ENCODE measurements at regions not wholly inside any gene's neighbourhood (a gene's known extent, or its start where the extent isn't known, plus 50 kb on each side); places are given as distances from the start of the nearest gene placed in this dataset.

DNA sequence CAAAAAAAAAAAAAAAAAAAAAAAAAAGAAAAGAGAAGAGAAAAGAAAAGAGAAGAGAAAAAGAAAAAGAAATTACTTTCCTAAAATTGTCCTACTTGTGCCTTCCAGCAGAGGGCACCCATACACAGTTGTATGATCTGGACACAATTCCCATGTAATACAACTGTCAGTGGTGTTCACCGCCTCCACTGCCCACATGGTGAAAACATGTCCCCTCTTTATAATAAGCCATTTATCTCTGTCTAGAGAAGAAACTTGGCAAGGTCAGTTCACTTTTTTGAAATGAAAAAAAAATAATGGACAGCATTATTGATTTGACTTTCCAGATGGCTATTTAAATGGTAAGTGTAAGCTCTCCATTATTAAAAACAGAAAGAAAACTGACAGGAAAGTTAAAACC lies 459.4 kb downstream of the GBE1 start:
- Histone ChIP-seq H3K9me3 (ENCODE audit: control insufficient read depth in 4 of 4, low read length in 3 of 4) (no peaks in the 10 kb centered on the region), H3K27me3 (ENCODE audit: control insufficient read depth in 4 of 4, insufficient read depth in 4 of 4, low read length in 3 of 4) (no peaks in the 10 kb centered on the region), H3K4me3 (ENCODE audit: low read depth in 1 of 3, low read length in 3 of 3) (no peak overlapping the region), H3K9ac (ENCODE audit: low read depth in 1 of 2, low read length in 2 of 2) (no peak overlapping the region), H3K27ac (ENCODE audit: low read depth in 1 of 2, low read length in 2 of 2) (no peak overlapping the region), H3K36me3 (ENCODE audit: control insufficient read depth in 4 of 4, insufficient read depth in 3 of 4, low read depth in 1 of 4, low read length in 3 of 4) (no peaks in the 10 kb centered on the region), H3K4me1 (ENCODE audit: control insufficient read depth in 4 of 4, insufficient read depth in 4 of 4, low read length in 3 of 4) (no peaks in the 10 kb centered on the region)
- no peak for DNase-seq (ENCODE audit: low spot score)
- 5% methylated on average over 1 of the region's 1 CpG for WGBS
- TF ChIP-seq, protein P1, sequence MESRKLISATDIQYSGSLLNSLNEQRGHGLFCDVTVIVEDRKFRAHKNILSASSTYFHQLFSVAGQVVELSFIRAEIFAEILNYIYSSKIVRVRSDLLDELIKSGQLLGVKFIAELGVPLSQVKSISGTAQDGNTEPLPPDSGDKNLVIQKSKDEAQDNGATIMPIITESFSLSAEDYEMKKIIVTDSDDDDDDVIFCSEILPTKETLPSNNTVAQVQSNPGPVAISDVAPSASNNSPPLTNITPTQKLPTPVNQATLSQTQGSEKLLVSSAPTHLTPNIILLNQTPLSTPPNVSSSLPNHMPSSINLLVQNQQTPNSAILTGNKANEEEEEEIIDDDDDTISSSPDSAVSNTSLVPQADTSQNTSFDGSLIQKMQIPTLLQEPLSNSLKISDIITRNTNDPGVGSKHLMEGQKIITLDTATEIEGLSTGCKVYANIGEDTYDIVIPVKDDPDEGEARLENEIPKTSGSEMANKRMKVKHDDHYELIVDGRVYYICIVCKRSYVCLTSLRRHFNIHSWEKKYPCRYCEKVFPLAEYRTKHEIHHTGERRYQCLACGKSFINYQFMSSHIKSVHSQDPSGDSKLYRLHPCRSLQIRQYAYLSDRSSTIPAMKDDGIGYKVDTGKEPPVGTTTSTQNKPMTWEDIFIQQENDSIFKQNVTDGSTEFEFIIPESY (IDR thresholded peaks at IDR 0.05): no peak
- TF ChIP-seq RAD21 (IDR thresholded peaks at IDR 0.05) (peak; percentile 75 to 83), FOXA2 (IDR thresholded peaks at IDR 0.05) (no peak)
- TF ChIP-seq, protein P2, sequence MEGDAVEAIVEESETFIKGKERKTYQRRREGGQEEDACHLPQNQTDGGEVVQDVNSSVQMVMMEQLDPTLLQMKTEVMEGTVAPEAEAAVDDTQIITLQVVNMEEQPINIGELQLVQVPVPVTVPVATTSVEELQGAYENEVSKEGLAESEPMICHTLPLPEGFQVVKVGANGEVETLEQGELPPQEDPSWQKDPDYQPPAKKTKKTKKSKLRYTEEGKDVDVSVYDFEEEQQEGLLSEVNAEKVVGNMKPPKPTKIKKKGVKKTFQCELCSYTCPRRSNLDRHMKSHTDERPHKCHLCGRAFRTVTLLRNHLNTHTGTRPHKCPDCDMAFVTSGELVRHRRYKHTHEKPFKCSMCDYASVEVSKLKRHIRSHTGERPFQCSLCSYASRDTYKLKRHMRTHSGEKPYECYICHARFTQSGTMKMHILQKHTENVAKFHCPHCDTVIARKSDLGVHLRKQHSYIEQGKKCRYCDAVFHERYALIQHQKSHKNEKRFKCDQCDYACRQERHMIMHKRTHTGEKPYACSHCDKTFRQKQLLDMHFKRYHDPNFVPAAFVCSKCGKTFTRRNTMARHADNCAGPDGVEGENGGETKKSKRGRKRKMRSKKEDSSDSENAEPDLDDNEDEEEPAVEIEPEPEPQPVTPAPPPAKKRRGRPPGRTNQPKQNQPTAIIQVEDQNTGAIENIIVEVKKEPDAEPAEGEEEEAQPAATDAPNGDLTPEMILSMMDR (IDR thresholded peaks at IDR 0.05; ENCODE audit: low read depth, low read length, missing input control): peak; percentile 62

DNA sequence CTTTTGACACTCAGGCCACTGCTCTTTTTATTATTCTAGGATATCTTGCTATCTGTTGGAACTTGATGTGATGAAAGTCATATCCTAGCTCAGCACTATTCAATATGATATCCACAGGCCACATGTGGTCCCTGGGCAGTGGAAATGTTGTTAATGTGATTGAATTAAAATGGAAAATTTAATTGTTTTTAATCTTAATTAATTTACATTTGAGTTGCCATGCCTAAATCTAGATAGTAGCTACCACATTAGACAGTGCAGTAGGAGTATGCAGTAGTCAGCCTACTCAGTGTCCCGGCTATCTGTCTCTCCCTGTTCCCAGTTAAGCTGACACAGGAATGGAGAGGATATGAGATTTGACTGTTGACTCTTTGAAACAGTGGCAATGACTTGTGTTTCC lies 460.2 kb downstream of the GBE1 start:
- TF ChIP-seq, protein P1 (IDR thresholded peaks at IDR 0.05): no peak
- no peak for TF ChIP-seq FOXA1 (IDR thresholded peaks at IDR 0.05)
- TF ChIP-seq, protein P2 (IDR thresholded peaks at IDR 0.05; ENCODE audit: low read depth, low read length, missing input control): no peak
- no peak for TF ChIP-seq TAF1 (conservative IDR thresholded peaks at IDR 0.05)
- no peak for TF ChIP-seq HNF4G (IDR thresholded peaks at IDR 0.05)
- TF ChIP-seq, protein P3, sequence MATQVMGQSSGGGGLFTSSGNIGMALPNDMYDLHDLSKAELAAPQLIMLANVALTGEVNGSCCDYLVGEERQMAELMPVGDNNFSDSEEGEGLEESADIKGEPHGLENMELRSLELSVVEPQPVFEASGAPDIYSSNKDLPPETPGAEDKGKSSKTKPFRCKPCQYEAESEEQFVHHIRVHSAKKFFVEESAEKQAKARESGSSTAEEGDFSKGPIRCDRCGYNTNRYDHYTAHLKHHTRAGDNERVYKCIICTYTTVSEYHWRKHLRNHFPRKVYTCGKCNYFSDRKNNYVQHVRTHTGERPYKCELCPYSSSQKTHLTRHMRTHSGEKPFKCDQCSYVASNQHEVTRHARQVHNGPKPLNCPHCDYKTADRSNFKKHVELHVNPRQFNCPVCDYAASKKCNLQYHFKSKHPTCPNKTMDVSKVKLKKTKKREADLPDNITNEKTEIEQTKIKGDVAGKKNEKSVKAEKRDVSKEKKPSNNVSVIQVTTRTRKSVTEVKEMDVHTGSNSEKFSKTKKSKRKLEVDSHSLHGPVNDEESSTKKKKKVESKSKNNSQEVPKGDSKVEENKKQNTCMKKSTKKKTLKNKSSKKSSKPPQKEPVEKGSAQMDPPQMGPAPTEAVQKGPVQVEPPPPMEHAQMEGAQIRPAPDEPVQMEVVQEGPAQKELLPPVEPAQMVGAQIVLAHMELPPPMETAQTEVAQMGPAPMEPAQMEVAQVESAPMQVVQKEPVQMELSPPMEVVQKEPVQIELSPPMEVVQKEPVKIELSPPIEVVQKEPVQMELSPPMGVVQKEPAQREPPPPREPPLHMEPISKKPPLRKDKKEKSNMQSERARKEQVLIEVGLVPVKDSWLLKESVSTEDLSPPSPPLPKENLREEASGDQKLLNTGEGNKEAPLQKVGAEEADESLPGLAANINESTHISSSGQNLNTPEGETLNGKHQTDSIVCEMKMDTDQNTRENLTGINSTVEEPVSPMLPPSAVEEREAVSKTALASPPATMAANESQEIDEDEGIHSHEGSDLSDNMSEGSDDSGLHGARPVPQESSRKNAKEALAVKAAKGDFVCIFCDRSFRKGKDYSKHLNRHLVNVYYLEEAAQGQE (IDR thresholded peaks at IDR 0.05): no peak
- TF ChIP-seq, protein P4, sequence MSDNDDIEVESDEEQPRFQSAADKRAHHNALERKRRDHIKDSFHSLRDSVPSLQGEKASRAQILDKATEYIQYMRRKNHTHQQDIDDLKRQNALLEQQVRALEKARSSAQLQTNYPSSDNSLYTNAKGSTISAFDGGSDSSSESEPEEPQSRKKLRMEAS (IDR thresholded peaks at IDR 0.05): no peak
- no peak for TF ChIP-seq GABPA (IDR thresholded peaks at IDR 0.05 in 1 of 2, conservative IDR thresholded peaks at IDR 0.05 in 1 of 2)
- no peak for TF ChIP-seq RXRA (IDR thresholded peaks at IDR 0.05)
- no peak for TF ChIP-seq EGR1 (IDR thresholded peaks at IDR 0.05; ENCODE audit: low read depth in 2 of 2)
- no peak for TF ChIP-seq FOXA2 (IDR thresholded peaks at IDR 0.05)
- no peak for TF ChIP-seq JUND (IDR thresholded peaks at IDR 0.05)
- WGBS: 87% methylated on average over 1 of the region's 1 CpG
- no peak for DNase-seq (ENCODE audit: low spot score)
- Histone ChIP-seq H3K9ac (ENCODE audit: low read depth in 1 of 2, low read length in 2 of 2) (no peak overlapping the region), H3K36me3 (ENCODE audit: control insufficient read depth in 4 of 4, insufficient read depth in 3 of 4, low read depth in 1 of 4, low read length in 3 of 4) (no peaks in the 10 kb centered on the region), H3K9me3 (ENCODE audit: control insufficient read depth in 4 of 4, low read length in 3 of 4) (no peaks in the 10 kb centered on the region), H3K4me1 (ENCODE audit: control insufficient read depth in 4 of 4, insufficient read depth in 4 of 4, low read length in 3 of 4) (no peaks in the 10 kb centered on the region), H3K4me3 (ENCODE audit: low read depth in 1 of 3, low read length in 3 of 3) (no peak overlapping the region), H3K27me3 (ENCODE audit: control insufficient read depth in 4 of 4, insufficient read depth in 4 of 4, low read length in 3 of 4) (no peaks in the 10 kb centered on the region), H3K27ac (ENCODE audit: low read depth in 1 of 2, low read length in 2 of 2) (no peak overlapping the region)
